Mammary epithelial cell (primary cell): ENCODE measurements at regions not wholly inside any gene's neighbourhood (a gene's known extent, or its start where the extent isn't known, plus 50 kb on each side); places are given as distances from the start of the nearest gene placed in this dataset.

Source experiments
- CTCF ChIP-seq, 2 donors: IDR thresholded peaks in 1 of 2; conservative IDR thresholded peaks in 1 of 2; 2 replicates each; pipeline ENCODE4 v1.5.1; 2011 to 2012; ENCODE audit warnings: inconsistent platforms in 2 of 2, low read length in 2 of 2, mild to moderate bottlenecking in 2 of 2, control low read depth in 1 of 2, low read depth in 1 of 2; ENCODE audit not compliant: insufficient read depth in 1 of 2; ENCODE audit errors: extremely low read depth in 1 of 2
- EZH2 ChIP-seq: IDR thresholded peaks from 2 replicates; pipeline ENCODE4 v1.6.1; 2012; ENCODE audit warnings: low read length, inconsistent platforms, borderline replicate concordance

GRCh38 chr5:164127527-164127926 lies 622.1 kb downstream of the MAT2B start:
- TF ChIP-seq CTCF (conservative IDR thresholded peaks at IDR 0.05 in 1 of 2, IDR thresholded peaks at IDR 0.05 in 1 of 2; ENCODE audit: extremely low read depth in 1 of 2, insufficient read depth in 1 of 2, low read depth in 1 of 2, low read length in 2 of 2) (no peak), EZH2 (no peak)
